Spleen (tissue), 11 donors: ENCODE measurements at regions not wholly inside any gene's neighbourhood (a gene's known extent, or its start where the extent isn't known, plus 50 kb on each side); places are given as distances from the start of the nearest gene placed in this dataset.

Experiments
- DNase-seq: peaks from one replicate; pipeline ENCODE4 v3.0.0-alpha.2; 2020
- H3K27ac ChIP-seq, 8 donors: fragments of 200-600 bp; sonication (generic) in 7 of 8; 1 replicate in 4 of 8; 2 replicates in 4 of 8; pipeline versions ENCODE4 v1.5.0 to v1.8.0; 2016 to 2021; ENCODE audit warnings: inconsistent platforms in 4 of 8, mild to moderate bottlenecking in 4 of 8, moderate library complexity in 1 of 8
- H3K27me3 ChIP-seq, 7 donors: fragments of 200-600 bp; sonication (generic) in 6 of 7; replicated peaks in 1 of 7; 1 replicate in 4 of 7; 2 replicates in 3 of 7; pipeline versions ENCODE4 v1.5.0 to v1.8.0; 2016 to 2021; ENCODE audit warnings: inconsistent platforms in 3 of 7, mild to moderate bottlenecking in 1 of 7
- H3K36me3 ChIP-seq, 6 donors: fragments of 200-600 bp; sonication (generic) in 5 of 6; 1 replicate in 4 of 6; 2 replicates in 2 of 6; pipeline versions ENCODE4 v1.5.0 to v1.8.0; 2016 to 2021; ENCODE audit warnings: inconsistent platforms in 2 of 6
- H3K4me1 ChIP-seq, 6 donors: fragments of 200-600 bp; sonication (generic) in 5 of 6; 1 replicate in 3 of 6; 2 replicates in 3 of 6; pipeline versions ENCODE4 v1.5.0 to v1.8.0; 2016 to 2021; ENCODE audit warnings: inconsistent platforms in 3 of 6
- H3K4me3 ChIP-seq, 8 donors: fragments of 200-600 bp; sonication (generic) in 7 of 8; 1 replicate in 4 of 8; 2 replicates in 4 of 8; pipeline versions ENCODE4 v1.5.0 to v1.8.0; 2016 to 2021; ENCODE audit warnings: inconsistent platforms in 4 of 8, mild to moderate bottlenecking in 4 of 8, moderate library complexity in 2 of 8
- H3K9me3 ChIP-seq, 8 donors: fragments of 200-600 bp; sonication (generic) in 7 of 8; 1 replicate in 4 of 8; 2 replicates in 4 of 8; pipeline versions ENCODE4 v1.5.0 to v1.8.0; 2016 to 2021; ENCODE audit warnings: inconsistent platforms in 4 of 8
- CTCF ChIP-seq, 11 experiments: fragments of 200-600 bp in 7 of 11; fragments of 450-650 bp in 4 of 11; sonication (generic) in 4 of 11; IDR thresholded peaks in 8 of 11; conservative IDR thresholded peaks in 3 of 11; 1 replicate in 7 of 11; 2 replicates in 4 of 11; pipeline versions ENCODE4 v1.4.0 to v1.8.0; 2016 to 2021; ENCODE audit warnings: antibody characterized with exemption in 11 of 11, inconsistent platforms in 4 of 11, mild to moderate bottlenecking in 1 of 11
- POLR2A ChIP-seq, 3 donors: fragments of 450-650 bp; IDR thresholded peaks; one replicate each; pipeline ENCODE4 v1.5.1; 2017; ENCODE audit warnings: antibody characterized with exemption in 3 of 3, mild to moderate bottlenecking in 1 of 3
- POLR2AphosphoS5 ChIP-seq, 3 donors: sonication (generic); formaldehyde crosslinking; IDR thresholded peaks; one replicate each; pipeline ENCODE4 v1.5.1; 2017; ENCODE audit warnings: antibody characterized with exemption in 3 of 3
- WGBS, 5 donors: extraction: QIAGEN DNeasy Blood & Tissue Kit in 3 of 5; methylation state at CpG; one replicate each; pipeline versions ENCODE4 v1.1.5 to v1.1.7; 2013 to 2018; 5-methylcytosine and 5-hydroxymethylcytosine counted together
- intact Hi-C: fragments of 100-400 bp; cut with DNase I; formaldehyde crosslinking; loops from one replicate; pipeline ENCODE4 v1.15.0; 2023; ENCODE audit warnings: low total_unique reads
- donor health status: healthy with polysubstance abuse.
- donor health status: DM: no; HTN: no; CAD: no; lungs with moderate emphysema.
- donor health status: DM: no; HTN: no; CAD: no.
- donor health status: Bipolar disorder and iron deficiency.
- donor health status: healthy.
- donor health status: DM: no; HTN: no; CAD: no.
- donor health status: DM: yes; HTN: yes; CAD: no.

DNA sequence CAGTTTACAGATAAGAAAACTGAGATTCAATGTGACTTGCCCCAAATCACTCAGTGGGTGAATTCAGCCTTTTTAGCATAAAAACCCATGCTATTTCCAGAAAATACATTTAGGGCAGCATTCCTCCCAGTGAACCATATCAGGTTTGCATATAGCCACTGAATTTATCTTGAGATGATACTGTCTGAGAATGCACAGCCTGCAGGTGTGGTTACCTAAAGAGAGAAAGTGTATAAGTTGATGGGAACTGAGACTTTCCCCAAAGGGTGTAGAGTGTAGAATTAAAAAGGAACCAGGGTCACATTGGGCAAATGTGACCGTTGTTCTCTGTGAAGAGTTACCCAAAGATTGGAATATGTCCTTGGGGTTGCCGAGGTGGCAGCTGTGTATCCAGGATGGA lies 100.0 kb upstream of the PIK3R1 start:
- Histone ChIP-seq H3K9me3 (no peaks in the 10 kb centered on the region), H3K36me3 (no peaks in the 10 kb centered on the region), H3K4me3 (no peak overlapping the region), H3K4me1 (no peaks in the 10 kb centered on the region), H3K27me3 (no peaks in the 10 kb centered on the region), H3K27ac (no peak overlapping the region)
- WGBS, 5 donors, result 63 to 88% (median 67%) methylated on average over 2 of the region's 2 CpGs
- no peak for DNase-seq
- no peak for TF ChIP-seq CTCF (IDR thresholded peaks at IDR 0.05 in 8 of 11, conservative IDR thresholded peaks at IDR 0.05 in 3 of 11)
- no peak for TF ChIP-seq POLR2A (IDR thresholded peaks at IDR 0.05)
- TF ChIP-seq POLR2AphosphoS5 (IDR thresholded peaks at IDR 0.05), result no peak
- intact Hi-C loops, result no loop called here

GRCh38 chr5:68114378-68115040 lies 101.0 kb upstream of the PIK3R1 start:
- TF ChIP-seq POLR2A (IDR thresholded peaks at IDR 0.05) (no peak), POLR2AphosphoS5 (IDR thresholded peaks at IDR 0.05) (no peak), CTCF (IDR thresholded peaks at IDR 0.05 in 8 of 11, conservative IDR thresholded peaks at IDR 0.05 in 3 of 11) (no peak)
- 71 to 87% (median 86%) methylated on average over 2 of the region's 2 CpGs for WGBS, 5 donors
- intact Hi-C loops, result no loop called here

GRCh38 chr5:68112658-68113057 lies 102.9 kb upstream of the PIK3R1 start:
- DNase-seq, result no peak
- TF ChIP-seq POLR2A (IDR thresholded peaks at IDR 0.05), result no peak
- no peak for TF ChIP-seq POLR2AphosphoS5 (IDR thresholded peaks at IDR 0.05)
- TF ChIP-seq CTCF (IDR thresholded peaks at IDR 0.05 in 8 of 11, conservative IDR thresholded peaks at IDR 0.05 in 3 of 11), result no peak
- H3K4me3 ChIP-seq, result no peak overlapping the region
- H3K27ac ChIP-seq, result no peak overlapping the region
- WGBS, 5 donors, result 85 to 97% (median 94%) methylated on average over 2 of the region's 2 CpGs
- no peaks in the 10 kb centered on the region for H3K4me1 ChIP-seq
- H3K36me3 ChIP-seq, result no peaks in the 10 kb centered on the region
- H3K9me3 ChIP-seq, result no peaks in the 10 kb centered on the region
- no peaks in the 10 kb centered on the region for H3K27me3 ChIP-seq
- intact Hi-C loops, result no loop called here

More at GRCh38 chr5:68114378-68115040, 101.0 kb upstream of the PIK3R1 start:
- H3K4me3 ChIP-seq, result no peak overlapping the region
- H3K27me3 ChIP-seq, result no peaks in the 10 kb centered on the region
- no peak for DNase-seq
- no peak overlapping the region for H3K27ac ChIP-seq
- no peaks in the 10 kb centered on the region for H3K36me3 ChIP-seq
- H3K4me1 ChIP-seq, result no peaks in the 10 kb centered on the region
- H3K9me3 ChIP-seq, result no peaks in the 10 kb centered on the region

DNA sequence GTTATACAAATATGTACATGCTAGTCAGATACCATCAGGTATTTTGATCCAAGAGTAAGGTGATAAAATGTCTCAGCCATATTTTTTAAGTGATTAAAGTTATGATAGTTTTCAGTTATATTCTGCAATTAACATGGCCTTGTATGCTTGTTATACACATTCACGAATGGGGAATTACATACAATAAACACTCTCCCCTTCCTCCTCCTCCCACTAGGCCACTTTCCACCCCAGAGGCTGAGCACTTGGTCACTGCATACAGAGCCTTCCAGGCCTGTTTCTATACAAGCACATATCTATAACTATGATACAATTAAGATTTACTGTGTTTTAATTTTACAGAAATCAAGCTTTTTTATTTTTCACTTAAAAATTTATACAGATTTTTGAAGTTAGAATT lies 104.7 kb upstream of the PIK3R1 start:
- peaks cover 0 to 8% (median 0%) of the 10 kb centered on the region in 8 donors for H3K9me3 ChIP-seq
- 69 to 83% (median 81%) methylated on average over 1 of the region's 1 CpG for WGBS, 5 donors

More for the DNA sequence above, 104.7 kb upstream of the PIK3R1 start:
- TF ChIP-seq CTCF (IDR thresholded peaks at IDR 0.05 in 8 of 11, conservative IDR thresholded peaks at IDR 0.05 in 3 of 11) (no peak), POLR2AphosphoS5 (IDR thresholded peaks at IDR 0.05) (no peak), POLR2A (IDR thresholded peaks at IDR 0.05) (no peak)
- no peak overlapping the region for H3K27ac ChIP-seq
- H3K4me1 ChIP-seq, result no peaks in the 10 kb centered on the region
- no peaks in the 10 kb centered on the region for H3K36me3 ChIP-seq
- intact Hi-C loops, result no loop called here
- no peak for DNase-seq
- no peak overlapping the region for H3K4me3 ChIP-seq
- no peaks in the 10 kb centered on the region for H3K27me3 ChIP-seq
